NCI-H2029 (cell line): ENCODE measurements at regions not wholly inside any gene's neighbourhood (a gene's known extent, or its start where the extent isn't known, plus 50 kb on each side); places are given as distances from the start of the nearest gene placed in this dataset.

ENCODE experiments used
- DNase-seq: peaks from one replicate; lab custom pipeline; 2025; lab: John Stamatoyannopoulos, UW

- no peak for DNase-seq
Measured at GRCh38 chr7:79868010-79868409, 266.6 kb upstream of the GNAI1 start.

- DNase-seq: no peak
Measured at GRCh38 chr7:79862447-79863210, 272.0 kb upstream of the GNAI1 start.

DNA sequence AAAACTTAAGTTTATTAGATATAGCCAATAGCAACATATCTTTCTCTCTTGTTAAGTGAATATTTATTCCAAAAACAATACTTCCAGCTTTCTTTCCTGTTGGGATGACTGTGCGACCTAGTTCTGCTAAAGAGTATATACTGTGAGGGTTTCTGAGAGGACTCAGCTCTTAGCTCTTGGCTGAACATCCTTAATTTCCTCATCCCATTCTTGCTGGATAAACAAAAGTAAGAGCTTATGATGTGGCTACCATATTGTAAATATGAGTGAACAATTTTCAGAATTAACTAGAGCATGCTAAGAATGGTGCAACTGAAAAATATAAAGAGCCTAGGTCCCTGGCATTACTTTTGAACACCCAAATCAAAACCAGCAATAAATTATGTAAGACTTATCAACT is 279.5 kb upstream of the GNAI1 start:
- DNase-seq: no peak

DNA sequence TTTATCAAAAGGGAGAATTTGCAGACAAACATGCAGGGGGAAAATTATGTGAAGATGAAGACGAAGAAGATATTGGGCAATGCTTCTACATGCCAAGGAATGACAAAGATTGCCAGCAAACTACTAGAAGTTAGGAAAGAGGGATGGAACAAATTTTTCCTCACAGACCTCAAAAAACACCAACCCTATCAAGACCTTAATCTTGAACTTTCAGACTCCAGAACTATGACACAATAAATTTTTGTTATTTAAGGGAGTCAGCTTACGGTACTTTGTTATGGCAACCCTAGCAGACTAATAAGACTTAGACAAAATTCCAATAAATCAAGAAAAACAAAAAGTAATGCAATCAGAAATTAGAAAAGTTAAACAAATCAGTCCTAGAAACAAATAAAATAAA is 280.0 kb upstream of the GNAI1 start:
- DNase-seq: no peak

GRCh38 chr7:79837915-79838314 is 296.7 kb upstream of the GNAI1 start:
- DNase-seq: no peak

DNA sequence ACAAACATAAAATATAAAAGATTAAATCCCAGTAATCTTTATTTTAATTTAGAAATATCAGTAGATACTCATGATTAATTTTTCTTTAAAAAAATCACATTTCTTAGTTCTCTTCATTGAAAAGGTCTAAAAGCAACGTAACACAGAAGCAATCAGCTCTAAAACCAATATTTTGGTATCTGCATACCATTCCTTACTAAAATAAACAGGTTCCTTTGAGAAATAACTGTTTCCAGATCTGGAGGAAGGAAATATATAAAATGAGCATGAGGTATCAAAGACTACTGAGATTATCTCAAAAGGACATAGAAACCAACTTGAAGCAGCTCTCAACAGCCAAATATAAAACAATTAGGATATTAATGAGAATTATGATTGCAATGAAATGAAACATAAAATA is 301.0 kb upstream of the GNAI1 start:
- no peak for DNase-seq

DNA sequence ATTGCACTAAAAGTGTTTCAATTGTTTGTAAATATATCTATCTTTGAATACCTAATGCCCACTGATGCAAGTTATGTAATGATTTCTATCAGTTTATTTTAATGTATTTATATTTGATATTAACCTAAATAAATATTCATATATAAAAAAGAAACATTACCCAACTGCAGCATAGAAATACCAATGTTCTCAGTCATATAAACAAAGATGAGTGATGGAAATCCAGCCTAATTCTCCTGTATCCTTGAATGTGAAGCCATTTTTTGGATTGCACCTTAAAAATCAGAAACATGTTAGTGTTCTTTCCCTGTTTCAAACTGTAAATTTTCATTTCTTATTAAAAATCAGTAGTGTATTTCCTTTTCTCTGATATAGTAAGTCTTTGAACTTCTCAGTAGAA is 305.8 kb upstream of the GNAI1 start:
- DNase-seq: no peak

DNA sequence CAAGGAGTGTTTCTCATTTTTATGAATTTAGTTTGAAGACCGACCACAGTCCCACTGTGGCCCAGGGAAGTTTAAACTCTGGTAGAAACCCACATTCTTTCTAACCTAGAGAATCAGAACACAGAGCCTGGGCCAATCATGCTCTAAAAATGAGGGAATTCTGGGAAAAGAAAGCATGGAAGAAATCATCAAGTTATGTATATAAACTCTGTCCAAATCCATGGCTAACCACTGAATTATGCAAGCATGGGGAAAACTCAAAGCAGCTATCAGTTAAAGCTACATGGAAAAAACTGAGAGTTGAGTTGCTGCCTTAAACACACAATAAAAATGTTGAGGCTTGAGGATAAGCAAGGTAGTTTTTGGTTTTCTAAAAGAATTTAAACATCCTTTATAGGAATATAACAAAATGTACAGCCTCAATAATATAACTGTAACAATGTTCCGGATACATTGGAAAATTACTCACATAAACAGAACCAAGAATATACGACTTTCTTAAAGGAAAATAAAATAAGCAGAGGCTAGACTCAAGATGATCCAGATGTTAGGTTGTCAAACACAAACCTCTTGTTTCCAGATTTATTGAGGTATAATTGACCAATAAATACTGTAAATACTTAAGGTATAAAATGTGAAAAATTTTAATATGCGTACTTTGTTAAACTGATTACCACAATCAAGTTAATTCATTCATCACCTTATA is 311.2 kb upstream of the GNAI1 start:
- no peak for DNase-seq

DNA sequence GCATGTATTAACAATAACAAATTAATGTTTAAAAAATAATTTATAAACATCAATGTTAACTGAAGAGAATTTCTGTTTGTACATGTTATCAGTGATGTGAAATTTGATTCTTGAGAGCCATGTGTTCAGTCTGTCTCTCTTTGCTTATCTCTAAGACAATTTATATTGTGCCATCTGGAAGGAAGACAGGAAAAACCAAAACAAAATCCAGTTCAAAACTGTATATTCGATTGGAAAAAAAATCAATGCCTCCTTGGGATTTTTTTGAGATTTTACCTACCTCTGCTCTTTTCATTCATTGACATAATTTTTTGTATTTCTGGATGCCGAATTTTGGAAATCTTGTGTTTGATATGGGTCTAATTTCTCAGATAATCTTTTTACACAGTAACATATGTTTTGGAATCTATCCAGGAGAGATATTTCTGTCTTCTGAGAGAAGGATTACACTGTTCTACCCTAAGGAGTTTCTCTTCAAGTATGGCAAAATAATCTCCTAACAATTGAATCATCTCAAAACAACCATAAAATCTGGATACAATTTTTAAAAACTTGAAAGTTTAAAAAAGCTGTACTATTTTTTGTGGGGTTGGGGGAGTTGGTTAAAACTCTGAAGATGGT is 311.9 kb upstream of the GNAI1 start:
- no peak for DNase-seq

DNA sequence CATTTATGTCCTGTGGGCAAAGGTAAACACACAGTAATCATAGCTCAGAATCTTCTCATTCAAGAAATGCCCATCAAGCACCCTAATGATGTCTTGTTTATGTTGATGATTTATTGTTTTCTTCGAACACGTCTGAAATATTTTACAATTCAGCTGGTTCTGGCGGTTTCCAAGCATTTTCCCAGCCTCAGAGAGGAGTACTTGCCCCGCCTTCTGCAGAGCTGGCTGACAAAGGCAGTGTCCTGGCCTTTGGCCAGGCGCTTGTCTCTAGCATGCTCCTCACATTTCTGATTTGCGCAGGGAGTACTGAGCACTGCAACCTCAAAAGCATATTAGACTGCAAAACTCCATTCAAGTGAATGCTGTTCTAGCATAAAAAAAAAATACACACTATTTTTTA is 314.2 kb upstream of the GNAI1 start:
- peak; percentile 85 for DNase-seq

DNA sequence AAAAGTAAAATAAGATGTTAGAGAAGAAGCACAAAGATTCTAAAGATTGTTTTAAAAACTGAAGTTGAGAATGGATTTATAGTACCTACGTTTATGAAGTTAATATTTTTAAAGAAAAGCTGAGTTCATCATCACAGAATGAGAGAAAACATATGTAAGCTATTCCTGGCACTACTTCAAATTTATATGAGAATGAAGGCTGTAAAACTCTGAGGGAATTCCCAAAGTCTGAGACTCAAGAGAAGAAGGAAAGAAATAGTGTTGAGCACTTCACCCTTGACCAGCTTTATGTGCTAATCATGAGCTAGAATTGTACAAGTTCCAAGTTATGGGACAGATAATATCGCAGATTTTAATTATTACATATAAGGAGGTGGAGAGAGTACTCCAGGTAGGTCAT is 323.7 kb upstream of the GNAI1 start:
- no peak for DNase-seq

GRCh38 chr7:79806161-79806734 is 328.4 kb upstream of the GNAI1 start:
- no peak for DNase-seq

- no peak for DNase-seq
Measured at GRCh38 chr7:79790656-79791262, 337.3 kb upstream of the MAGI2 start.

GRCh38 chr7:79789584-79790345 is 336.3 kb upstream of the MAGI2 start:
- no peak for DNase-seq

GRCh38 chr7:79787623-79788022 is 334.2 kb upstream of the MAGI2 start:
- no peak for DNase-seq

- DNase-seq: no peak
Measured at GRCh38 chr7:79787096-79787495, 333.6 kb upstream of the MAGI2 start.

GRCh38 chr7:79786187-79786586 is 332.7 kb upstream of the MAGI2 start:
- DNase-seq: no peak

DNA sequence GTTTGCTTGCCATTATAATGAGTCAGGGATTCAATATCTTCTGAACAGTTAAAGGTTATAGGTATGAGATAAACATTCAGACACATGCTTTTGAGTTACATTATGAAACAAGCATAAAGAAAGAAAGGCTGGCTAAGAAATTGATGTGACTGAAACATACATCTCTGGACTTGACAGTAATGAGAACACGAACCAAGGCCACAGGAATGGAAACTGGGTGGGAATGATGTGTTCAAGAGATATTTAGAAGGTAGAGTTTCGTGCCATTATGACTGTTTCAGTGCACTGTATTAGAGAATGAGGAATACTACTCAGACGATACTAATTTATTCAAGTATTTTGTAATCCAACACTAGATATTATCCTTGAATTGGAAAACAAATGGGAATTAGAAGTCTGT is 332.1 kb upstream of the MAGI2 start:
- DNase-seq: no peak

DNA sequence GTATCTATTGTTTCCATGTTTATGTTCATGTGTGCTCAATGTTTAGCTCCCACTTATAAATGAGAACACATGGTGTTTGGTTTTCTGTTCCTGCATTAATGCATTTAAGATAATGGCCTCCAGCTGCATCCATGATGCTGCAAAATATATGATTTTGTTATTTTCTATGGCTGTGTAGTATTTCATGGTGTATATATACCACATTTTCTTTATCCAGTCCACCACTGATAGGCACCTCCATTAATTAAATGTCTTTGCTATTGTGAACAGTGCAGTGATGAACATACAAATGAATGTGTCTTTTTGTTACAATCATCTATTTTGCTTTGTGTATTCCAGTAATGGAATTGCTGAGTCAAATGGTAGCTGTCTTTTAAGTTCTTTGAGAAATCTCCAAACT is 329.4 kb upstream of the MAGI2 start:
- no peak for DNase-seq

DNA sequence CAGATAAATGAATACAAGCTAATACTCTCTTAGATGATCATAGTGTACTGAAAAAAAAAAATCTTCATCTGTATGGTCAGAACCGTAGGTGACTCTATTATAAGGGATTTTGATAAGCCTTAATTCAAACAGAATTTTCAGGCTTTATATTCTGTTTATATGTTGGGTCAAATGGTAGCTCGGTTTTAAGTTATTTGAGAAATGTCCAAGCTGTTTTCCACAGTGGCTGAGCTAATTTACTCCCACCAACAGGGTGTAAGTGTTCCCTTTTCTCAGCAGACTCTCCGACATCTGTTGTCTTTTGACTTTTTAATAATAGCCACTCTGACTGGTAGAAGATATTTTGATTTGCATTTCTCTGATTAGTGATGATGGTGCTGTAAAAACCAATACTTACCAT is 328.8 kb upstream of the MAGI2 start:
- DNase-seq: no peak

DNA sequence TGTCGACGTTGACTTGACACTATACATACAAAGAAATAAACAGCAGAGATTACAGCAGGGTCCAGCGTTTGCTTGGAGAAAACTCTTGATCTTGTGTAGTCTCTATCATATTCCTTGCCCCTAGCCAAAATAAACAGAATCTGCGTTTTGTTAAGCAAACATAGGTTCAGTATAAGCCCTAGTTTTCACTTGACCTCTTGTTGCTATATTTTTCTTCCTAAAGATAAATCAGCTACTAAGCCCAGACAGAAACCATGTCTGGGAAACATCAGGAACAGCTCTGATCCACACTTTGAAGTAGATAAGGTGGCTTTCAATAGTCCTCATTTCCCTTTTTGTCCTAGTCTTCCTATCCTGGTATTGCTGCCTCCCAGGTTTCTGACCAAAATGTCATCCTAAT is 328.2 kb upstream of the MAGI2 start:
- DNase-seq: peak; percentile 8
